Mesenchymal stem cell (in vitro differentiated cells and primary cell): ENCODE measurements at regions not wholly inside any gene's neighbourhood (a gene's known extent, or its start where the extent isn't known, plus 50 kb on each side); places are given as distances from the start of the nearest gene placed in this dataset.

ENCODE experiments used
- DNase-seq: peaks from one replicate; pipeline ENCODE4 v3.0.0-alpha.2; 2013
- H2AFZ ChIP-seq: one replicate; pipeline ENCODE4 v1.6.1; 2013; ENCODE audit warnings: low read depth, mild to moderate bottlenecking, control low read depth, inconsistent platforms, low read length, moderate library complexity
- H2AK5ac ChIP-seq: 2 replicates; pipeline ENCODE4 v1.6.1; 2013; ENCODE audit warnings: low read length, moderate library complexity, mild to moderate bottlenecking, inconsistent platforms; ENCODE audit not compliant: severe bottlenecking
- H2BK120ac ChIP-seq: one replicate; pipeline ENCODE4 v1.6.1; 2013; ENCODE audit warnings: low read depth, mild to moderate bottlenecking, inconsistent platforms, low read length, moderate library complexity
- H2BK12ac ChIP-seq, 2 experiments: one replicate each; pipeline ENCODE4 v1.6.1; 2013; ENCODE audit warnings: inconsistent platforms in 2 of 2, low read length in 2 of 2, mild to moderate bottlenecking in 2 of 2, moderate library complexity in 2 of 2, control low read depth in 1 of 2
- H2BK15ac ChIP-seq: one replicate; pipeline ENCODE4 v1.6.1; 2013; ENCODE audit warnings: mild to moderate bottlenecking, low read depth, inconsistent platforms; ENCODE audit not compliant: poor library complexity, severe bottlenecking
- H2BK5ac ChIP-seq: 2 replicates; pipeline ENCODE4 v1.6.1; 2013; ENCODE audit warnings: low read depth, mild to moderate bottlenecking, low read length, control low read depth, inconsistent platforms; ENCODE audit not compliant: poor library complexity, severe bottlenecking
- H3K14ac ChIP-seq, 2 experiments: one replicate each; pipeline ENCODE4 v1.6.1; 2013; ENCODE audit warnings: inconsistent platforms in 2 of 2, low read length in 2 of 2, control low read depth in 1 of 2, mild to moderate bottlenecking in 1 of 2, moderate library complexity in 1 of 2
- H3K18ac ChIP-seq, 2 experiments: one replicate each; pipeline ENCODE4 v1.6.1; 2013; ENCODE audit warnings: inconsistent platforms in 2 of 2, low read length in 2 of 2, control low read depth in 1 of 2, low read depth in 1 of 2, mild to moderate bottlenecking in 1 of 2
- H3K23ac ChIP-seq, 2 experiments: one replicate each; pipeline ENCODE4 v1.6.1; 2013; ENCODE audit warnings: inconsistent platforms in 2 of 2, low read length in 2 of 2, mild to moderate bottlenecking in 2 of 2, moderate library complexity in 2 of 2, control low read depth in 1 of 2
- H3K27ac ChIP-seq: 2 replicates; pipeline ENCODE4 v1.5.1; 2013; ENCODE audit warnings: mild to moderate bottlenecking, moderate library complexity, low read length, control low read depth, inconsistent platforms; ENCODE audit not compliant: poor library complexity, severe bottlenecking
- H3K27me3 ChIP-seq, 2 experiments: 2 replicates each; pipeline versions ENCODE4 v1.6.1 to v1.7.0; 2013; ENCODE audit warnings: low read length in 2 of 2, mild to moderate bottlenecking in 2 of 2, moderate library complexity in 2 of 2, control low read depth in 1 of 2, inconsistent platforms in 1 of 2; ENCODE audit not compliant: control insufficient read depth in 1 of 2, insufficient read depth in 1 of 2
- H3K36me3 ChIP-seq, 2 experiments: 2 replicates each; pipeline versions ENCODE4 v1.6.1 to v1.7.0; 2013; ENCODE audit warnings: low read length in 2 of 2, control low read depth in 1 of 2, inconsistent platforms in 1 of 2, low read depth in 1 of 2, mild to moderate bottlenecking in 1 of 2; ENCODE audit not compliant: insufficient read depth in 2 of 2, control insufficient read depth in 1 of 2
- H3K4ac ChIP-seq, 2 experiments: one replicate each; pipeline ENCODE4 v1.6.1; 2013; ENCODE audit warnings: inconsistent platforms in 2 of 2, low read length in 2 of 2, mild to moderate bottlenecking in 2 of 2, moderate library complexity in 2 of 2, control low read depth in 1 of 2, low read depth in 1 of 2
- H3K4me1 ChIP-seq: 2 replicates; pipeline ENCODE4 v1.6.1; 2013; ENCODE audit warnings: low read depth, low read length, control low read depth; ENCODE audit not compliant: control insufficient read depth, insufficient read depth
- H3K4me2 ChIP-seq: 2 replicates; pipeline ENCODE4 v1.6.1; 2013; ENCODE audit warnings: low read length, mild to moderate bottlenecking, inconsistent platforms; ENCODE audit not compliant: poor library complexity, severe bottlenecking
- H3K4me3 ChIP-seq, 2 experiments: 2 replicates each; pipeline versions ENCODE4 v1.5.1 to v1.7.0; 2013; ENCODE audit warnings: low read length in 2 of 2, mild to moderate bottlenecking in 2 of 2, control low read depth in 1 of 2, low read depth in 1 of 2; ENCODE audit not compliant: insufficient read depth in 1 of 2
- H3K79me1 ChIP-seq: replicated peaks from 2 replicates; pipeline ENCODE4 v1.6.1; 2013; ENCODE audit warnings: mild to moderate bottlenecking, control low read depth, low read length, inconsistent platforms; ENCODE audit not compliant: poor library complexity, severe bottlenecking
- H3K9ac ChIP-seq: 2 replicates; pipeline ENCODE4 v1.7.0; 2013; ENCODE audit warnings: mild to moderate bottlenecking, low read length, moderate library complexity
- H3K9me3 ChIP-seq: 2 replicates; pipeline ENCODE4 v1.7.0; 2013; ENCODE audit warnings: mild to moderate bottlenecking, low read length; ENCODE audit not compliant: control insufficient read depth
- H4K8ac ChIP-seq: one replicate; pipeline ENCODE4 v1.6.1; 2013; ENCODE audit warnings: inconsistent platforms, mild to moderate bottlenecking, low read length, moderate library complexity
- H4K91ac ChIP-seq: one replicate; pipeline ENCODE4 v1.6.1; 2013; ENCODE audit warnings: mild to moderate bottlenecking, low read length, inconsistent platforms
- WGBS: methylation state at CpG from one replicate; pipeline ENCODE4 v1.1.7; 2013; ENCODE audit warnings: mixed read lengths; 5-methylcytosine and 5-hydroxymethylcytosine counted together

DNA sequence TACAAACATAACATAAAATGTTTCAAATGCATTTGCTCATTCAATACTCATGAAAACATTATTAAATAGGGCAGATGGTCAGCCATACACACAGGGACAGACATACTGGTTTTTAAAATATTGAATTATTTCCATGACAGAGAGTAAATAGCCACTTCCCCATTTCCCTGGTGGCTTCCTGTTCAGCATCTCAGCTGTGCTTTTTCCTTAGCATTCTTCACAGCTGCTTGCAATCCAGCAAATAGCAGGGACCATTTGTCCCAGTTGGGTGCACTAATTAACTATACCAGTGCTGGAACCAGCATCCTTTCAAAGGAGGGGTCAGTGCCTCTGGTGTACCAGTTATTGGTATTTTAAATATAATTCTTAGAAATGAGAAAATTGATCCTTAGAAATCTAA is 964.7 kb downstream of the RAB28 start:
- H3K9ac ChIP-seq: no peak overlapping the region
- H3K79me1 ChIP-seq: no peaks in the 10 kb centered on the region
- H3K14ac ChIP-seq: no peak overlapping the region
- no peak overlapping the region for H3K23ac ChIP-seq
- H3K4me1 ChIP-seq: no peaks in the 10 kb centered on the region
- H3K36me3 ChIP-seq: no peaks in the 10 kb centered on the region
- no peak overlapping the region for H3K4ac ChIP-seq
- H3K4me3 ChIP-seq: no peak overlapping the region
- H3K9me3 ChIP-seq: peaks cover 30% of the 10 kb centered on the region
- H2BK12ac ChIP-seq: no peak overlapping the region
- no peak overlapping the region for H2BK5ac ChIP-seq
- no peak for DNase-seq
- H4K91ac ChIP-seq: no peak overlapping the region
- H3K27ac ChIP-seq: no peak overlapping the region
- H3K27me3 ChIP-seq: no peaks in the 10 kb centered on the region
- H3K18ac ChIP-seq: no peak overlapping the region
- no peak overlapping the region for H2BK15ac ChIP-seq
- H4K8ac ChIP-seq: no peak overlapping the region
- H2AK5ac ChIP-seq: no peak overlapping the region
- H2AFZ ChIP-seq: no peak overlapping the region
- no peak overlapping the region for H3K4me2 ChIP-seq
- H2BK120ac ChIP-seq: no peak overlapping the region

- H4K8ac ChIP-seq: no peak overlapping the region
- no peak overlapping the region for H3K4ac ChIP-seq
- H3K27me3 ChIP-seq: no peaks in the 10 kb centered on the region
- H2BK120ac ChIP-seq: no peak overlapping the region
- no peak overlapping the region for H3K23ac ChIP-seq
- no peaks in the 10 kb centered on the region for H3K4me1 ChIP-seq
- no peak overlapping the region for H3K4me2 ChIP-seq
- H2BK5ac ChIP-seq: no peak overlapping the region
- no peak overlapping the region for H2BK15ac ChIP-seq
- H4K91ac ChIP-seq: no peak overlapping the region
- H3K14ac ChIP-seq: no peak overlapping the region
- H2BK12ac ChIP-seq: no peak overlapping the region
- 55% methylated on average over 1 of the region's 2 CpGs for WGBS
- no peak overlapping the region for H2AFZ ChIP-seq
- DNase-seq: no peak
- no peak overlapping the region for H3K9ac ChIP-seq
- no peaks in the 10 kb centered on the region for H3K79me1 ChIP-seq
- no peaks in the 10 kb centered on the region for H3K36me3 ChIP-seq
- H3K18ac ChIP-seq: no peak overlapping the region
- H3K27ac ChIP-seq: no peak overlapping the region
- H2AK5ac ChIP-seq: no peak overlapping the region
- no peak overlapping the region for H3K4me3 ChIP-seq
- no peaks in the 10 kb centered on the region for H3K9me3 ChIP-seq
These were observed 976.2 kb downstream of the RAB28 start for GRCh38 chr4:12507868-12508481.

- H3K27me3 ChIP-seq: no peaks in the 10 kb centered on the region
- H2BK12ac ChIP-seq: no peak overlapping the region
- no peaks in the 10 kb centered on the region for H3K4me1 ChIP-seq
- no peak overlapping the region for H4K91ac ChIP-seq
- H3K4ac ChIP-seq: no peak overlapping the region
- H3K18ac ChIP-seq: no peak overlapping the region
- H2AFZ ChIP-seq: no peak overlapping the region
- H3K4me3 ChIP-seq: no peak overlapping the region
- no peak overlapping the region for H2BK120ac ChIP-seq
- no peak for DNase-seq
- no peak overlapping the region for H3K14ac ChIP-seq
- H3K9ac ChIP-seq: no peak overlapping the region
- no peak overlapping the region for H3K27ac ChIP-seq
- H3K4me2 ChIP-seq: no peak overlapping the region
- peaks cover 6% of the 10 kb centered on the region for H3K9me3 ChIP-seq
- no peak overlapping the region for H2AK5ac ChIP-seq
- no peaks in the 10 kb centered on the region for H3K36me3 ChIP-seq
- no peak overlapping the region for H3K23ac ChIP-seq
- no peaks in the 10 kb centered on the region for H3K79me1 ChIP-seq
- H4K8ac ChIP-seq: no peak overlapping the region
- no peak overlapping the region for H2BK5ac ChIP-seq
- no peak overlapping the region for H2BK15ac ChIP-seq
These were observed 983.7 kb downstream of the RAB28 start for GRCh38 chr4:12500409-12500808.

- Histone ChIP-seq H3K14ac (no peak overlapping the region), H3K9me3 (peaks cover 6% of the 10 kb centered on the region), H3K4me1 (no peaks in the 10 kb centered on the region), H2BK5ac (no peak overlapping the region), H2AK5ac (no peak overlapping the region), H3K79me1 (no peaks in the 10 kb centered on the region), H3K9ac (no peak overlapping the region), H4K91ac (no peak overlapping the region), H4K8ac (no peak overlapping the region), H2BK12ac (no peak overlapping the region), H3K18ac (no peak overlapping the region), H2AFZ (no peak overlapping the region), H2BK120ac (no peak overlapping the region), H3K4me3 (no peak overlapping the region), H3K4me2 (no peak overlapping the region), H3K23ac (no peak overlapping the region), H3K4ac (no peak overlapping the region), H3K27ac (no peak overlapping the region), H3K36me3 (no peaks in the 10 kb centered on the region), H3K27me3 (no peaks in the 10 kb centered on the region), H2BK15ac (no peak overlapping the region)
- WGBS: 24% methylated on average over 2 of the region's 2 CpGs
- no peak for DNase-seq
These were observed 984.4 kb downstream of the RAB28 start for GRCh38 chr4:12499693-12500092.
